GM21381 (cell line): ENCODE measurements at regions not wholly inside any gene's neighbourhood (a gene's known extent, or its start where the extent isn't known, plus 50 kb on each side); places are given as distances from the start of the nearest gene placed in this dataset.
"Not testable (repeated sequence)": the region's sequence is repeated elsewhere in the genome, so short reads cannot be mapped to it uniquely, and the experiment has no call there.

Experiments used
- ATAC-seq: cut with Tn5 transposase; IDR thresholded peaks from one replicate; pipeline ENCODE4 v1.9.1; 2021; ENCODE audit warnings: mild to moderate bottlenecking, moderate library complexity; ENCODE audit not compliant: unreplicated experiment

- no peak for ATAC-seq
Measured at GRCh38 chr2:66111706-66112105, 323.2 kb upstream of the MEIS1 start.

- ATAC-seq, result no peak
Measured at GRCh38 chr2:66110608-66111007, 324.3 kb upstream of the MEIS1 start.

DNA sequence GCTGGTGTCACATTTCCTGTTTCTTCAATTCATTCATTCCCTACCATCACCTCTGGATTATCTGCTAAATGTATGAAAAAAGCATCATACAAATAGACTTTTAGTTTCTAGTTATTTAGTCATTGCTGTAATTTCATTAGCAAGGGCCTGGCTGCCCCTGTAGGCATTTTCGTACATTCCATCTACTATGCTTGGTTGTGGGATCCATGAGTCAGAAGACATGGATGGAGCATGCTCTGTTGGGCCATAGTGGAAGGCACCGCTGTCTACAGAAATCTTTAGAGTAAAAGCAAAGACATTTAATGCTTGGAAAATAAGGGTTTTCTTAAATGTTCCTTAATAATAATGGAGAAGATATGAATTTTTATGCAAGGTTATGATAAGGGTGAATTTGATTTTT, 324.8 kb upstream of the MEIS1 start:
- ATAC-seq, result no peak

DNA sequence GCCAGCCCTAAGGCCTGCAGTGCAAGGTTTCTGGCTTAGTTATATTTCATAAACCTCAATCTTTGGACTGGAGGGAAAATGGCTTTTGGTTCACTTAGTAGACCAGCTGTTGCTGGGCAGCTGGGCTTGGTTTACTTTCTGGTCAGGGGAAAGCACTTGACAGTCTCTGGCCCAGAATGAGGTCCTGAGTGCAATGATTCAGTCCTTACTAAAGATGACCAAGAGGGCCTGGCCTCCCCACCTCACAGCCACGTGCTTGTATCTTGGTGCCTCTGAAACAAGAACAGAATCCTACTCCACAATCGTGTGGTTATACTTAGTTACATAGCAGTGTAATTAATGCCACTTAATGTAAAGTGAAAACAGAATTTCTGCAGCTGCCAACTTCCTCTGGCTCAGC, 325.5 kb upstream of the MEIS1 start:
- ATAC-seq, result no peak

GRCh38 chr2:66105066-66105753, 329.7 kb upstream of the MEIS1 start:
- ATAC-seq, result no peak

DNA sequence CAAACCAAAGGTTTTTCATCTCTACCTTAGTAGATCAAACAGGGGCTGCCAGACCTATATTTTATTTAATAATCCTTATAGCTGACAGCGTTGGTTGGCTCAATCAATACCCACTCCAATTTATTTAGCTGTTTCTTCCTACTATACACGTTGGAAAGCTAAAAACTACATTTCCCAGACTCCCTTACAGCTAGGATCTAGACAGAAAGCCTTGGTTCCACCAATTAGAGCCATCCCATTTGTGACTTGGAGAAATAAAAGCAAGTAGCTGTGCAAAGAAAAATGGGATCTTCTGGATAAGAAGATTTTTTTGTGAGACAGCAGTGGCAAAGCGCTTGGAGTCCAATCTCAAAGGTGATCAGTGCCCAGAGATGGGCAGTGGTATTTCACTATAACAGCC, 331.3 kb upstream of the MEIS1 start:
- no peak for ATAC-seq

- no peak for ATAC-seq
Measured at GRCh38 chr2:66101206-66101605, 333.7 kb upstream of the MEIS1 start.

- ATAC-seq, result no peak
Measured at GRCh38 chr2:66095820-66096345, 339.0 kb upstream of the MEIS1 start.

GRCh38 chr2:66094689-66095088, 340.2 kb upstream of the MEIS1 start:
- ATAC-seq, result not testable (repeated sequence)

- no peak for ATAC-seq
Measured at GRCh38 chr2:66093371-66093770, 341.6 kb upstream of the MEIS1 start.

GRCh38 chr2:66084948-66085590, 349.9 kb upstream of the MEIS1 start:
- no peak for ATAC-seq

- no peak for ATAC-seq
Measured at GRCh38 chr2:66082581-66082980, 352.3 kb upstream of the MEIS1 start.

- no peak for ATAC-seq
Measured at GRCh38 chr2:66080127-66080526, 354.8 kb upstream of the MEIS1 start.

DNA sequence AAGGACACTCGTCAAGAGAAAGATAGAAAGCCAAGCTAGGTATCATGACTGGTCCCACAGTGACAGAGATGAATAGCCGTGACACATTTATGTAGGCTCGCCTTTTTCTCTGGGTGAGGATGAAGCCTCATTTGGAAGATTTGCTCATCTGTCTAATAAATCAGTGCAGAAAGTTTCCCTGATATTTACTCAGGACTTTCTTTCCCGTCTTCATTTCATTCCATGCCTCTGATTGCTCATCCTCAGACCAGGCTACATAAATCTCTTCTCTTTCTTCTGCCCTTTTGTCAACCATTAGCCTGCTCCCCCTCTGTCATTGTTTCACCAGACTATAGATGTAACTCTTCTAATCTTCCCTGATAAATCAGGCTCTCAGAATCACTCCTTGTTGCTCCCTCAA, 361.8 kb upstream of the MEIS1 start:
- ATAC-seq, result no peak

DNA sequence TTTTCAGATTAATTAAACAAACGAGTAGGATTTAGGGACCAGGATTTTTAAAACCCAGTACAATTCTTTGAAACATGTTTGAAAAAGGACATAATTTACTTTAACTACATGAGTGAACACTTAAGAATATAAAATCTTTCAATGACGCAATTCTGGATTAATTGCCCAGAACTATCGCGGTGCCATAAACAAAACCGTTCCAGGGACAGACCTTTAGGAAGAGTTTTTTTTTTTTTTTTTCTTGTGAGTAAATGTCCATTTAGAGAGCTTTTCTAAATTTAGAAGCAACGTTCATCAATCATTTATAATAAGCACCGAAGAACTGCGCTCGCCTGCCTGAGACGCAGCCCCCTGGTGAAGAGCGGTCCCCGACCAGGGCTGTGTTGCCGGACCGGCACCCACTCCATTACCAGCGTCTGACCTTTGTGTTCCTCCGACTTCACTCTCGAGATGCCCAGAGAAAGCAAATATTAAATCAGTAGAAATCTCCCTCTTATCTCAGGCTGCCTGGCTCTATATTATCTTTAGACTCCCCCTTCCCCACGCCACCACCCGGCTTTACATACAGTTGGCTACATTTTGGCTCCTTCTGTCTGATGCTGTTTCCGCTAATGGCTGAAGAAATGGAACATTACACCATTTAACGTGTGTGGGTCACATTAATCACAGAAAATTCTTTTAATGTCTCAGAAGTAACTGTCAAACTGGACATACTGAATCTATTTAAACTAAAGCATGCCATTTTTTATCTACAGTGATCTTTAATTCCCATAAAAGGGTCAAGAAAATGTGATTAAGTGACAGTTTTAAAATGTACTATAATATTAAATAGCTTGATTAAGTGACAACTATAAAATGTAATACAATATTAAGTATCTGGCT, 364.0 kb upstream of the MEIS1 start:
- no peak for ATAC-seq

DNA sequence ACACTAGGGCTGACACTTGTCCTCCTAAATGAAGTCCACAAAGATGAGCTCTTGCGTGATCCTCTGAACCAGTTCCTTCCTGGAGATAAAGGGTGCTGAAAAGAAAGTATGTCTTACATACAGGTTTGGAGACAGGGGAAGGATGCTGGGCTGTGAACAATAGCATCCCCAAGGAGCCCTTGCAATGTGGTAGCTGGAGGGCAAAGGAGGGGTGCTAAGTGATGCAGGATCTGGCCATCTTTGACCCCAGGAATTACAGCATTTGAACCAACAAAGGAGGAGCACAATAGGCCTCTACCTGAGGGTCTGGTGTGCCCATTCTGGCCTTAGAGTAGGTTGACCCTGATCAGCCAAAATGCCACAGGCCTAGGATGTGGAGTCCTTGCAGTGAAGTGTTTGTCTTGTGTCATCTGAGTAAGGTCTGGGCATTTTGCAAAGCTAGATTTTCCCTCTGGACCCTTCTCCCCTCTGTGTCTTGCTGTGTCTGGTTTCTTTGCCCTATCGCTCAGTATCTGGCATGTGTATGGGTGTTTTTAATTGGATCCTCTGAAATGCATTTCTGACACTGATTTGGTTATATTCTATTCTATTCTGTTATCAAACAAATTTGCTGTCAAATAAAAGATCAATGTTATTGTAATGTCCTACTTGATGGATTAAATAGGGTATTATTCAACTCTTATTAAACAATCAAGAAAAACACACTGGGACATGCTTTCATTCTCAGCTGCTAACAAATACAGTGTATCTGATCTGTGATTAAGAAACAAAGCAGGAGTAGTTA, 364.8 kb upstream of the MEIS1 start:
- ATAC-seq, result no peak

- no peak for ATAC-seq
Measured at GRCh38 chr2:66066032-66066431, 368.9 kb upstream of the MEIS1 start.

DNA sequence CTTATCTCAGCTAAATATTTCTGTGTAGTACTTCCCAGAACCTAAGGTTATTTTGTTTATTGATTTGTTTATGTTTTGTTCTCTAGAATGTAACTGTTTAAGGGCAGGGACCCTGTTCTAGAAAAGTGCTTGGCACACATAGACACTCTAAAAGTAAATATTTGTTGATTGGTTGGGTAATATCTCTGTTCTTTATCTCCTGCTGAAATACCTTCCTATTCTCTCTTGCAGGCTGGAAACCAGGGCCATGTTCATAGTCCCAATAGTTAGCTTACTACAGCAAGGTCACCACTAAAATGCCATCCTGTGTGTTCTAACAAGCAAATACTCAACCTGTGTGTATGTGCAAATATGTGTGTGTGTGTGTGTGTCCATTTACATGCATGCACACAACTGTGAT, 375.6 kb upstream of the MEIS1 start:
- ATAC-seq, result no peak

- ATAC-seq, result no peak
Measured at GRCh38 chr2:66058675-66059074, 376.2 kb upstream of the MEIS1 start.

GRCh38 chr2:66057844-66058243, 377.1 kb upstream of the MEIS1 start:
- no peak for ATAC-seq

GRCh38 chr2:66050392-66050791, 384.5 kb upstream of the MEIS1 start:
- no peak for ATAC-seq
